OCI-LY3 (cell line): ENCODE measurements at regions not wholly inside any gene's neighbourhood (a gene's known extent, or its start where the extent isn't known, plus 50 kb on each side); places are given as distances from the start of the nearest gene placed in this dataset.

ENCODE experiments used
- EZH2phosphoT487 ChIP-seq: fragments of 200-600 bp; shearing (Covaris generic); IDR thresholded peaks from 2 replicates; pipeline ENCODE4 v1.6.1; 2018; ENCODE audit warnings: antibody characterized with exemption, mixed run types, low read depth
- TF ChIP-seq, protein P1 (sequence below): fragments of 200-600, 300-600 bp; sonication (generic); IDR thresholded peaks from 2 replicates; pipeline ENCODE4 v1.5.1; 2014; ENCODE audit warnings: antibody characterized with exemption, low read length, low read depth

DNA sequence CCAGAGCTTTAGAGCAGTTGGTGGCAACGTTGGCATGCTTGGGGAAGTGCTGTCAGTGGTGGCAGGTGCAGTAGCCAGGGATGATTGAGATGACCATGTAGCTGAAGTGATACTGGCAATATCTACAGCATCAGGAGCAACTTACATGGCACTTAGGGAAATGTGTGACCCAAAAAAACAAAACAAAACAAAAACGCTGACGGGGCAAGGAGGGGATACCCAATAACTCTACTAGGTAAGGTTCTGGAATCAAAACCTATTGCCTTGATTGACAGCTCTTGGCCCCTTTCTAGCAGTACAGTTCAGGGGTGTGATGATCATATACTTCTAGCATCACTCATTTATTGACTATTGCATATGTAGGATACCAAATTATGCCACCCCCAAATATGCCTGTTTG, 312.6 kb downstream of the AASDHPPT start:
- TF ChIP-seq, protein P1, sequence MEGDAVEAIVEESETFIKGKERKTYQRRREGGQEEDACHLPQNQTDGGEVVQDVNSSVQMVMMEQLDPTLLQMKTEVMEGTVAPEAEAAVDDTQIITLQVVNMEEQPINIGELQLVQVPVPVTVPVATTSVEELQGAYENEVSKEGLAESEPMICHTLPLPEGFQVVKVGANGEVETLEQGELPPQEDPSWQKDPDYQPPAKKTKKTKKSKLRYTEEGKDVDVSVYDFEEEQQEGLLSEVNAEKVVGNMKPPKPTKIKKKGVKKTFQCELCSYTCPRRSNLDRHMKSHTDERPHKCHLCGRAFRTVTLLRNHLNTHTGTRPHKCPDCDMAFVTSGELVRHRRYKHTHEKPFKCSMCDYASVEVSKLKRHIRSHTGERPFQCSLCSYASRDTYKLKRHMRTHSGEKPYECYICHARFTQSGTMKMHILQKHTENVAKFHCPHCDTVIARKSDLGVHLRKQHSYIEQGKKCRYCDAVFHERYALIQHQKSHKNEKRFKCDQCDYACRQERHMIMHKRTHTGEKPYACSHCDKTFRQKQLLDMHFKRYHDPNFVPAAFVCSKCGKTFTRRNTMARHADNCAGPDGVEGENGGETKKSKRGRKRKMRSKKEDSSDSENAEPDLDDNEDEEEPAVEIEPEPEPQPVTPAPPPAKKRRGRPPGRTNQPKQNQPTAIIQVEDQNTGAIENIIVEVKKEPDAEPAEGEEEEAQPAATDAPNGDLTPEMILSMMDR, result no peak
- TF ChIP-seq EZH2phosphoT487, result no peak
